GM03348 (cell line): ENCODE measurements at regions not wholly inside any gene's neighbourhood (a gene's known extent, or its start where the extent isn't known, plus 50 kb on each side); places are given as distances from the start of the nearest gene placed in this dataset.
"Not testable (repeated sequence)": the region's sequence is repeated elsewhere in the genome, so short reads cannot be mapped to it uniquely, and the experiment has no call there.

ENCODE experiments used
- DNase-seq: peaks from one replicate; pipeline ENCODE4 v3.0.0; 2012; ENCODE audit warnings: low spot score

GRCh38 chr3:89932882-89933281 is 825.5 kb downstream of the EPHA3 start:
- no peak for DNase-seq

DNA sequence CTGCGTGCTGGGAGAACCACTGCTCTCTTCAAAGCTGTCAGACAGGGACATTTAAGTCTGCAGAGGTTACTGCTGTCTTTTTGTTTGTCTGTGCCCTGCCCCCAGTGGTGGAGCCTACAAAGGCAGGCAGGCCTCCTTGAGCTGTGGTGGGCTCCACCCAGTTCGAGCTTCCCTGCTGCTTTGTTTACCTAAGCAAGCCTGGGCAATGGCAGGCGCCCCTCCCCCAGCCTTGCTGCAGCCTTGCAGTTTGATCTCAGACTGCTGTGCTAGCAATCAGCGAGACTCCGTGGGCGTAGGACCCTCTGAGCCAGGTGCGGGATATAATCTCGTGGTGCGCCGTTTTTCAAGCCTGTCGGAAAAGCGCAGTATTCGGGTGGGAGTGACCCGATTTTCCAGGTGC is 837.0 kb downstream of the EPHA3 start:
- DNase-seq: not testable (repeated sequence)

GRCh38 chr3:89946884-89947283 is 839.5 kb downstream of the EPHA3 start:
- DNase-seq: no peak

GRCh38 chr3:89947337-89947954 is 840.0 kb downstream of the EPHA3 start:
- DNase-seq: no peak

DNA sequence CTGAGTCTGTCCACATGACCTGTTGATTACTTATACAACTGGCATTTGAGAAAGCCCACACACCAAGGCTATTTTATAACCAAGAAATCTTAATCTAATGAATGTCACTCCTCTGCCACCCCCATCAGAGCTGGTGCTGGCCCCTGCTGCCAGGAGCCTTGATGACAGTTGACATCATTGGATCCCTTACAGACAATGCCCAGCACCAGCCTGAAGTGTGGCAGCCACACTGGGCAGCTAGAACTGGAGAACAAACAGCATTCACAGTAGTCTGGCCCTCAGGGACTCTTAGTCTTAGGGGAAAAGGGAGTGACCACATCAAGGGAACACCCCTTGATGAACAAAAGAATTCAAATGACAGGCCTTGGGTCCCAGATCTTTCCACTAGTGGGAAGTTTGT is 840.6 kb downstream of the EPHA3 start:
- no peak for DNase-seq

GRCh38 chr3:89950772-89951171 is 843.4 kb downstream of the EPHA3 start:
- no peak for DNase-seq

- no peak for DNase-seq
Measured at GRCh38 chr3:89954137-89954536, 846.7 kb downstream of the EPHA3 start.

DNA sequence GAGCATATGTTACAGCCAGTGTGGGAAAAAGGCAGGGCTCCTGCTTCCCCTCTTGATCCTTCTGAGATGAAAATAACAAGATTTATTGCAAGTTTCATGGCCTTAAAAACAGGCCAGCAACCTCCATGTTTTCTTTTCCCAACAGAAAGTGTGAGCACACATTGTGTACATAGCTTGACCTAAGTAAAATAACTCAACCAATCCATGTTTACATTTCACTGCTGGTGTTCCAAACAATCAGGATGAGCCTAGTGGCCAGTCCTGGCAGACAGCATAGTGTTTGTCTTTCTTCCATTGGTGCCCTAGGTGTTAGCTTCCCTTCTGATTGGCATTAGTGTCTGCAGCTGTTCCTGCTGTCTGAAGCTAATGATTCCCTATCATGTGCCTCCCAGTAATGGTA is 847.7 kb downstream of the EPHA3 start:
- DNase-seq: no peak

DNA sequence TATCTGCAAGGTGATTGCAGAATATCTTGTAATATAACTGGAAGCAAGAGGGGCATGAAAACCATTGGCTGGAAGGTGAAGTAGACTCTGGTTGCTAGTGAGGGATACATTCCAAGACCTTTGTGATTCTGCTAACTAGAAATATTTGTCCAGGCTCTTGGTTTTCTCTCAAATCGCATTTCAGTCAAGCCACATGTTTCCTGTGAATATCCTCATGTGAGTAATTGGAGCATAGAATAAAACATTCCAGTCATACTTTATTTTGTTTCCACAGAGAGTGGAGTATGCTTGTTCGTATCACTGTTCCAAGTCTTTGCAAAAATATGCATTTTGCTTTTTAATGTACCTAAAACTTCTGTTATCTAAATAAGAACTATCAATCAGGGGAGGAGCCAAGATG is 850.0 kb downstream of the EPHA3 start:
- DNase-seq: peak; percentile 11

DNA sequence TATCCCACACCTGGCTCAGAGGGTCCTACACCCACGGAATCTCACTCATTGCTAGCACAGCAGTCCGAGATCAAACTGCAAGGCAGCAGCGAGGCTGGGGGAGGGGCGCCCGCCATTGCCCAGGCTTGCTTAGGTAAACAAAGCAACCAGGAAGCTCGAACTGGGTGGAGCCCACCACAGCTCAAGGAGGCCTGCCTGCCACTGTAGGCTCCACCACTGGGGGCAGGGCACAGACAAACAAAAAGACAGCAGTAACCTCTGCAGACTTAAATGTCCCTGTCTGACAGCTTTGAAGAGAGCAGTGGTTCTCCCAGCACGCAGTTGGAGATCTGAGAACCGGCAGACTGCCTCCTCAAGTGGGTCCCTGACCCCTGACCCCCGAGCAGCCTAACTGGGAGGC is 850.7 kb downstream of the EPHA3 start:
- not testable (repeated sequence) for DNase-seq

DNA sequence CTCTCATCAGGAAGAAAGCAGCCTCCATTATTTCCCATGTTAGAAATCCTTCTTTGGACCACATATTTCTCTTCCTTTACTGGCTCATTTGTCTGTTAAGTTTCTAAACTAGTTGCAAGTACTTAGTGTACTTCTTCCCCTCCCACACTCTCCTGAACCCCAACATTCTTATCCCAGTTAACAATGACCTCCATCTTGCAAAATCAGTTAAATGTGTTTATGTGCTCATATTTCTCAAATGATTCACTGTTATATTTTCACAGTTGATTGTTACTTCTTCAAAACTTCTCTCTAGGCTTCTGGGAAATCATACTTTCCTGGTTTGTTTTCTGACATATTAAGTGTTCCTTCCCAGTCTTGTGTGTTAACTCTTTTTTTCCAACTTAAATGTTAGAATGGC is 856.9 kb downstream of the EPHA3 start:
- DNase-seq: no peak

DNA sequence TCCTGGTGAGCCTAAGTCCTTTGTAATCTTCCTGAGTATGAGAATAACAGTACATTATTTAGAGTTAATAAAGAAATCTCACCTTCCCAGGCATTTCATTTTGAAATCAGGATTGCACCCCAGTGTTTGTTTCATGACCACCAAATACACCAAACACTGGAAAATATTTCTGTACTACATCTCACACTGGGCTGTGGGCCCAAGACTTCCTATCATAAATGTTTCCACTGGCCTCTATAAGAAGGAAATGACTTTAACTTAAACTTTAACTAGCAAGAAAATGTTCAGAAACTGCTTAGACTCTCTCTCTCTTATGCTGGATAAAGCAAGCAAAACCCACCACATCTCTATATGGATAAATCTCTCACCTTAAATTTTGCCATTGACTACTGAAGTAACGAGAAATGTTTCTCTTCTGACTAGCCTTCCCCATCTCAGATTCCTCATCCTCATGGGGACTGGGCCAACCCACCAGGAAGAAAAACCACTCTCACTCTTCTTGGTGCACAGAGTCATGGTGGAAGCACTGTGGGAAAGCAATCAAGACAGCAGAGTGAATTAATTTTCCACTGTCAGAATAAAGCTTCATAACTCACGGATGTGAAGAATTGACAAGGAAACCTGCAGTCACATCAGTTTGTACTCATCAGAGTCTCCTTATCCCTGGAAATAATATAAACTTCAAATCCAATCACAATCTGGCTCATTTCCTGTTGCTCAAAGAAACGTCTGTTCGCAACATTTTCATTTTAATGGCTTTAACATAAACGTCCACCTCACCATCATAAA is 859.6 kb downstream of the EPHA3 start:
- DNase-seq: no peak

GRCh38 chr3:89971329-89971728 is 863.9 kb downstream of the EPHA3 start:
- no peak for DNase-seq

DNA sequence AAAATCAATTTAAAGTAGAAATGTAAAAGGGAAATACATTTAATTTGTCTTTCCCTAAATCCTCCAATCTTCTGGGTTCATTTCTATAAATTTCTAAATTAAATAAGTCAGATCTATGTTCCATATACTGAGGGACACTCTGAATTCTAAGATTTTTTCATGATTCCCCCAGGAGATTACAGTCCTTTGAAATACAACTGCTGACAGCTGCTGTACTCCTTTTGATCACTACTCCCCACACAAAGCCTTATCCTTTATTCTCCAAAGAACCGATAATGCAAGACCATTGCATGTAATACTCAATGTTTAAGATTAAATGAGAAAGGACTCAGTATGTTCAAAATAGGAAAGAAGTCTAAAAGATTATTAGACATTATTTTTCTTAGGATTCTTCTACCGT is 865.7 kb downstream of the EPHA3 start:
- no peak for DNase-seq

DNA sequence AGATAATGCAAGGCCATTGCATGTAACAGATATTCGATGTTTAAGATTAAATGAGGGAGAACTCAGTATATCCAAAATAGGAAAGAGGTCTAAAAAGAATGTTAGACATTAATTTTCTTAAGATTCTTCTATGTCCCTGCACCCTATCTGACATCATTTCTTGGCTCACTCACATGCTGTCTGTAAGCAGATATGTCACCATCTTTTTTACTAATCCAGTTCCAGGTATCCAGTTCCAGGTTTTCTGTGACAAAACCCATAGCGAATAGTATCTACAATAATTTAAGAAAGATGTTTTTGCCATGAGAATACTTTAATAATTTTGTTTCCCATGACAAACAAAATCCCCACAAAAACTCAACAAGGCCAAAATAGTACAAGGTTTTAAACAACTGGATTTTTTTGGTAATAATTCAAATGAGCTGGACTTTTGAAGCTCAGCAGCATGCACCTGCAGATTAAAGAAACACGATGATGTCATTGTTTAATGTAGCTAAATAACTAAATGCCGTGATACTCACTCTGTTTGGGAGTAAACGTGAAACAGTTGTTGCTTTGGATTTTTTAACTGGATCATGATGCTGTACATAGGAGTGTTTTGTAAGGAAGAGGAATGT is 867.6 kb downstream of the EPHA3 start:
- no peak for DNase-seq

DNA sequence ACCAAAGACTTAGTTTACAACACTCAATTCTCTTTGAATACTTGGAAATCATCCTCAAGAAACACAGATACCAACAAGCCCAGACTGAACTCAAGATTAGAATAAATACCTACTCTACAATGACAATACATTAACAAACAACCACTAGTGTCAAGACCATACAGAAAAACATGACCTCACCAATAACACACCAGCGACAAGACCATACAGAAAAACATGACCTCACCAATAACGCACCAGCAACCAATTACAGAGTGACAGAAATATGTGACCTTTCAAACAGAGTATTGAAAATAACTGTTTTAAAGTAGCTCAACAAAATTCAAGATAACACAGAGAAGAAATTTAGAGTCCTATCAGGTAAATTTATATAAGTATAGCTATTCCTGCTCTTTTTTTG is 876.0 kb downstream of the EPHA3 start:
- no peak for DNase-seq

DNA sequence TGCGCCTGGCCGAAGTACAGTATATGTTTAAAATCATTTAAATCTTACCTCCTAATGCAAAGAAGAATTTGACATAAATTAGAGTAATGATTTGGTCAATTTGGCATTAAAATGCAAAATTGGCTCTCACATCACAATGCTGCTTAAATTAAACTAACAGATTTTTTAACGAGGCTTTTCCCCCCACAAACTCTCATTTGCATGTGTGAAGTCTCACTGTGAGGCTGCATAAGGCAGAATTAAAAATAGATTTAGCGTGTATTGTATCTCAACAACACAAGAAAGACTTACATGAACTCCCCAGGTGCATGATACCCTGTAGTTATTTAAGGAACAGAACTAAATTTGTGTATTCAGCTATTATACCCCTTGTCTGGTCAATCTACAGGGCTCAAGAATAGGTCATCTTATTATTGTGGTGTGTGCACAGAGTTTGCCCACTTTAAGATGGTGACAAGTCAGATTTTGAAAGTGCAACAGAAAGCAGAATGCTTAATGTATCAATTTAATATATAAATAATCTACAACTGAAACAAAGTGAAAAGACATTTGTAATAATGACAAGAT is 897.9 kb downstream of the EPHA3 start:
- DNase-seq: no peak

GRCh38 chr3:90007778-90008499 is 900.5 kb downstream of the EPHA3 start:
- DNase-seq: no peak

DNA sequence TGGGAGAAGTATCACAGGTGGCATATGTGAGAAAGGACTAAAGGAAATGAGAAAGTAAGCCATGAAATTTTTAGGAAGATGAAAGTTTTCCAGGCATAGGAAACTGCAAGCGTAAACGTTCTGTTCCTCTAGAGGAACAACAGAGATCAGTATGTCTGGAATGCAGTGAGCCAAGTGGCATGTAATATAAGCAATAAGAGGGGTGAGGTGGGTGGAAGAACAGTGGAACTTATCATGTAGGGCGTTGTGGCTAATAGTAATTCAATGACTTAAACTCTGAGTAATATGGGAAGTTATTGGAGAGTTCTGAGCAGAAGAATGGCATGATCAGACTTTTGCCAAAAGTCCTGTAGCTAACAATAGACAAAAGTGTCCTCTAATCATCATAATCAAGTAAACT is 902.9 kb downstream of the EPHA3 start:
- peak; percentile 33 for DNase-seq

DNA sequence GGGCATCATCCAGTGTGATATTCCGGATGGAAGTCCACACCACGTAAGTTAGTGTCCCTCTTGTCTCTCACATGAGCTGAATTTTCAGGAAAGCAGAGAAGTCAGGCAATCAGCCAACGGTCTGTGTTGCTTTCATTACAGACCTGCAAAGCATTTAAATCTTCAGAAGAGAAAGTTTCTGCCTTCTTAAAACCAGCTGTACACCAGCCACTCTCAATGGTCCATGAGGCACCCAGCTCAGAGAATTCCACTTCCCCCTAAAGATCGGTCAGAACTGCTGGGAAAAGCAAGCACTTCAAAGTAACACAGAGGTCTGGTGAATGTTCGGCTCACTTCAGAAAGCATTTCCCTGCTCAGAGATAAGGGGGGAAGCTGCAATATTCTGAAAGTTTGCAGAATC is 903.7 kb downstream of the EPHA3 start:
- DNase-seq: no peak

DNA sequence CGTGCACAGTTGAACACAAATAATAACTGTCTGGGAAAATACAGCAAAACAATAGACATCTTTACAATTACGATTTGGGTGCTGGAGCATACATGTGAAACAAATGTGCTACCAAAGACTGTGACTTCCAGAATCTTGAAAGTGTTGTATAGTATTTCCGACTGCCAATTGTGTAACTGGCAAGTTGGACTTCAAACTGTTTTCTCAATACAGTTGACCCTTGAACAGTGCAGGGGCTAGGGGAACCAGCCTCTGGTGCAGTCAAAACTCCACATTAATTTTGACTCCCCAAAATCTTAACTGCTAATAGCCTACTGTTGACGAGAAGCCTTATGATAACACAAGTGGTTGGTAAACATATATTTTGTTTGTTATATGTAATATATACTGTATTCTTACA is 904.2 kb downstream of the EPHA3 start:
- no peak for DNase-seq

GRCh38 chr3:90011996-90012395 is 904.6 kb downstream of the EPHA3 start:
- no peak for DNase-seq
